GM23338 (cell line): ENCODE measurements at regions not wholly inside any gene's neighbourhood (a gene's known extent, or its start where the extent isn't known, plus 50 kb on each side); places are given as distances from the start of the nearest gene placed in this dataset.

Source experiments
- ATAC-seq: fragments of 200-7000 bp; cut with Tn5 transposase; 3 replicates; pipeline ENCODE4 v1.9.1; 2020
- DNase-seq: peaks from one replicate; pipeline ENCODE4 v3.0.0-alpha.2; 2015; ENCODE audit warnings: low spot score
- H2AFZ ChIP-seq: fragments of 200-600 bp; sonication (generic); 2 replicates; pipeline ENCODE4 v1.8.0; 2016; ENCODE audit warnings: antibody characterized with exemption, mild to moderate bottlenecking, moderate library complexity
- H3F3A ChIP-seq: fragments of 200-600 bp; sonication (generic); replicated peaks from 2 replicates; pipeline ENCODE4 v1.8.0; 2017; ENCODE audit warnings: antibody characterized with exemption, mixed run types, low read depth
- H3K27ac ChIP-seq: fragments of 200-600 bp; sonication (generic); 2 replicates; pipeline ENCODE4 v1.6.1; 2016; ENCODE audit warnings: low read depth
- H3K27me3 ChIP-seq: fragments of 200-600 bp; sonication (generic); 2 replicates; pipeline ENCODE4 v1.8.0; 2016; ENCODE audit warnings: mild to moderate bottlenecking, mixed run types, moderate library complexity; ENCODE audit not compliant: insufficient read depth
- H3K36me3 ChIP-seq: fragments of 200-600 bp; sonication (generic); 2 replicates; pipeline ENCODE4 v1.8.0; 2016; ENCODE audit warnings: mild to moderate bottlenecking; ENCODE audit not compliant: insufficient read depth
- H3K4me1 ChIP-seq: fragments of 200-600 bp; sonication (generic); 2 replicates; pipeline ENCODE4 v1.8.0; 2016; ENCODE audit warnings: mild to moderate bottlenecking, moderate library complexity; ENCODE audit not compliant: insufficient read depth
- H3K4me2 ChIP-seq: fragments of 200-600 bp; sonication (generic); 2 replicates; pipeline ENCODE4 v1.7.1; 2017; ENCODE audit warnings: mixed run types
- H3K4me3 ChIP-seq: fragments of 200-600 bp; sonication (generic); 2 replicates; pipeline ENCODE4 v1.6.1; 2016; ENCODE audit warnings: mixed run types
- H3K79me2 ChIP-seq: fragments of 200-600 bp; sonication (generic); replicated peaks from 2 replicates; pipeline ENCODE4 v1.8.0; 2017; ENCODE audit warnings: mild to moderate bottlenecking; ENCODE audit not compliant: insufficient read depth
- H3K9me2 ChIP-seq: fragments of 200-600 bp; sonication (generic); 2 replicates; pipeline ENCODE4 v1.8.0; 2017; ENCODE audit not compliant: insufficient read depth
- H4K20me1 ChIP-seq: fragments of 200-600 bp; sonication (generic); replicated peaks from 2 replicates; pipeline ENCODE4 v1.8.0; 2017; ENCODE audit warnings: mild to moderate bottlenecking; ENCODE audit not compliant: insufficient read depth
- H3K27ac Mint-ChIP-seq: 2 replicates; pipeline ENCODE4 v1.8.0; 2020; ENCODE audit warnings: inconsistent platforms, mild to moderate bottlenecking, moderate library complexity, mixed read lengths
- H3K27me3 Mint-ChIP-seq: 3 replicates; pipeline ENCODE4 v1.8.0; 2022; ENCODE audit warnings: low read depth, mild to moderate bottlenecking, moderate library complexity, mixed read lengths, inconsistent platforms; ENCODE audit not compliant: insufficient read depth, poor library complexity
- H3K36me3 Mint-ChIP-seq: 3 replicates; pipeline ENCODE4 v1.8.0; 2021; ENCODE audit warnings: low read depth, mild to moderate bottlenecking, inconsistent platforms, moderate library complexity, mixed read lengths
- H3K4me1 Mint-ChIP-seq: 3 replicates; pipeline ENCODE4 v1.8.0; 2020; ENCODE audit warnings: mild to moderate bottlenecking, inconsistent platforms, mixed read lengths
- H3K4me3 Mint-ChIP-seq: 3 replicates; pipeline ENCODE4 v1.8.0; 2021; ENCODE audit warnings: moderate library complexity, mild to moderate bottlenecking, inconsistent platforms, mixed read lengths
- H3K9me3 Mint-ChIP-seq: 3 replicates; pipeline ENCODE4 v1.8.0; 2020; ENCODE audit warnings: moderate library complexity, mild to moderate bottlenecking, inconsistent platforms, mixed read lengths
- CREB1 ChIP-seq: fragments of 250-450 bp; sonication (Bioruptor Pico); IDR thresholded peaks from 2 replicates; pipeline ENCODE4 v1.5.0; 2020; ENCODE audit warnings: low read depth, mild to moderate bottlenecking, moderate library complexity
- ETS1 ChIP-seq: IDR thresholded peaks from 2 replicates; pipeline ENCODE4 v1.6.1; 2016; ENCODE audit warnings: antibody characterized with exemption
- EZH2 ChIP-seq: fragments of 200-600 bp; sonication (generic); IDR thresholded peaks from one replicate; pipeline ENCODE4 v1.8.0; 2017; ENCODE audit warnings: antibody characterized with exemption, mild to moderate bottlenecking, low read depth; ENCODE audit not compliant: unreplicated experiment
- EZH2phosphoT487 ChIP-seq: fragments of 200-600 bp; sonication (generic); IDR thresholded peaks from one replicate; pipeline ENCODE4 v1.8.1; 2018; ENCODE audit warnings: antibody characterized with exemption; ENCODE audit not compliant: unreplicated experiment
- JUNB ChIP-seq: IDR thresholded peaks from one replicate; pipeline ENCODE4 v1.6.1; 2016; ENCODE audit warnings: antibody characterized with exemption; ENCODE audit not compliant: unreplicated experiment
- NANOG ChIP-seq: IDR thresholded peaks from 2 replicates; pipeline ENCODE4 v1.6.1; 2016; ENCODE audit warnings: antibody characterized with exemption, borderline replicate concordance
- POLR2AphosphoS5 ChIP-seq: IDR thresholded peaks from 2 replicates; pipeline ENCODE4 v1.6.1; 2016; ENCODE audit warnings: antibody characterized with exemption, low read depth
- REST ChIP-seq: IDR thresholded peaks from one replicate; pipeline ENCODE4 v1.6.1; 2018; ENCODE audit warnings: antibody characterized with exemption; ENCODE audit not compliant: unreplicated experiment
- STAT1 ChIP-seq: IDR thresholded peaks from one replicate; pipeline ENCODE4 v1.6.1; 2016; ENCODE audit warnings: antibody characterized with exemption; ENCODE audit not compliant: unreplicated experiment
- ZNF114 ChIP-seq: fragments of 250-450 bp; sonication (Bioruptor Pico); IDR thresholded peaks from 2 replicates; pipeline ENCODE4 v1.5.0; 2020; ENCODE audit warnings: mild to moderate bottlenecking, moderate library complexity
- ZNF331 ChIP-seq: fragments of 250-450 bp; sonication (Bioruptor Pico); IDR thresholded peaks from 2 replicates; pipeline ENCODE4 v1.5.0; 2020; ENCODE audit warnings: low read depth, mild to moderate bottlenecking, moderate library complexity
- ZNF462 ChIP-seq: fragments of 250-450 bp; sonication (Bioruptor Pico); IDR thresholded peaks from 2 replicates; pipeline ENCODE4 v1.5.0; 2020; ENCODE audit warnings: mild to moderate bottlenecking, moderate library complexity

- H3K27ac Mint-ChIP-seq, result no peak overlapping the region
- ATAC-seq (no peak), DNase-seq (no peak)
- Histone ChIP-seq H3K4me1 (no peaks in the 10 kb centered on the region), H3K9me2 (no peaks in the 10 kb centered on the region), H3K27ac (no peak overlapping the region), H3K4me2 (no peak overlapping the region), H3K4me3 (no peak overlapping the region), H4K20me1 (no peaks in the 10 kb centered on the region), H3K36me3 (no peaks in the 10 kb centered on the region), H3F3A (0 out of 2 replicates have a peak, but pooled peaks cover 3% of the 10 kb centered on the region), H3K27me3 (0 out of 2 replicates have a peak, but pooled peaks cover 2% of the 10 kb centered on the region), H3K79me2 (no peaks in the 10 kb centered on the region), H2AFZ (no peak overlapping the region)
- H3K4me1 Mint-ChIP-seq, result no peaks in the 10 kb centered on the region; the same call in 2 of the 3 replicates
- H3K9me3 Mint-ChIP-seq, result no peaks in the 10 kb centered on the region
- H3K36me3 Mint-ChIP-seq, result no peaks in the 10 kb centered on the region
- H3K27me3 Mint-ChIP-seq, result peaks cover 27% of the 10 kb centered on the region
- no peak for TF ChIP-seq ZNF331 (CRISPR knock-in tag)
- TF ChIP-seq CREB1, result no peak
- no peak for TF ChIP-seq EZH2phosphoT487
- no peak for TF ChIP-seq NANOG
- TF ChIP-seq STAT1, result no peak
- TF ChIP-seq ZNF114 (CRISPR knock-in tag), result no peak
- TF ChIP-seq JUNB, result no peak
- TF ChIP-seq REST, result no peak
- TF ChIP-seq ETS1, result no peak
- TF ChIP-seq POLR2AphosphoS5, result no peak
- TF ChIP-seq ZNF462 (CRISPR knock-in tag), result no peak
- TF ChIP-seq EZH2, result no peak
- H3K4me3 Mint-ChIP-seq, result no peak overlapping the region
Measured at GRCh38 chr4:8683462-8683861, 90.9 kb downstream of the CPZ start.
